Vagina (tissue), 2 donors: ENCODE measurements at regions not wholly inside any gene's neighbourhood (a gene's known extent, or its start where the extent isn't known, plus 50 kb on each side); places are given as distances from the start of the nearest gene placed in this dataset.

Source experiments
- DNase-seq, 2 donors: peaks; one replicate each; pipeline ENCODE4 v3.0.0-alpha.2; 2017; ENCODE audit errors: extremely low spot score in 2 of 2
- H3K27ac ChIP-seq: fragments of 200-600 bp; sonication (generic); one replicate; pipeline ENCODE4 v1.5.1; 2019
- H3K27me3 ChIP-seq: fragments of 200-600 bp; sonication (generic); one replicate; pipeline ENCODE4 v1.5.1; 2019
- H3K36me3 ChIP-seq, 2 donors: fragments of 200-600 bp; sonication (generic); one replicate each; pipeline ENCODE4 v1.5.1; 2017 to 2019
- H3K4me1 ChIP-seq: fragments of 200-600 bp; sonication (generic); one replicate; pipeline ENCODE4 v1.5.1; 2019
- H3K4me3 ChIP-seq, 2 donors: fragments of 200-600 bp; sonication (generic); 1 replicate in 1 of 2; 2 replicates in 1 of 2; pipeline ENCODE4 v1.5.1; 2016 to 2019
- H3K9me3 ChIP-seq: fragments of 200-600 bp; sonication (generic); one replicate; pipeline ENCODE4 v1.5.1; 2019
- POLR2A ChIP-seq, 2 donors: fragments of 450-650 bp; IDR thresholded peaks; one replicate each; pipeline ENCODE4 v1.6.1; 2017; ENCODE audit warnings: antibody characterized with exemption in 2 of 2, mild to moderate bottlenecking in 2 of 2, moderate library complexity in 2 of 2
- POLR2AphosphoS5 ChIP-seq, 2 donors: sonication (generic); formaldehyde crosslinking; IDR thresholded peaks; one replicate each; pipeline ENCODE4 v1.9.0; 2017; ENCODE audit warnings: antibody characterized with exemption in 2 of 2, mild to moderate bottlenecking in 2 of 2, low read depth in 1 of 2; ENCODE audit not compliant: insufficient read depth in 1 of 2
- intact Hi-C: fragments of 100-400 bp; cut with DNase I; formaldehyde crosslinking; loops from one replicate; pipeline ENCODE4 v1.15.1; 2023
- TF ChIP-seq, protein P1 (sequence below), 3 experiments: fragments of 450-650 bp in 2 of 3; fragments of 200-600 bp in 1 of 3; sonication (generic) in 1 of 3; IDR thresholded peaks; one replicate each; pipeline ENCODE4 v1.5.1; 2017 to 2019; ENCODE audit warnings: antibody characterized with exemption in 3 of 3, mild to moderate bottlenecking in 2 of 3, moderate library complexity in 2 of 3

DNA sequence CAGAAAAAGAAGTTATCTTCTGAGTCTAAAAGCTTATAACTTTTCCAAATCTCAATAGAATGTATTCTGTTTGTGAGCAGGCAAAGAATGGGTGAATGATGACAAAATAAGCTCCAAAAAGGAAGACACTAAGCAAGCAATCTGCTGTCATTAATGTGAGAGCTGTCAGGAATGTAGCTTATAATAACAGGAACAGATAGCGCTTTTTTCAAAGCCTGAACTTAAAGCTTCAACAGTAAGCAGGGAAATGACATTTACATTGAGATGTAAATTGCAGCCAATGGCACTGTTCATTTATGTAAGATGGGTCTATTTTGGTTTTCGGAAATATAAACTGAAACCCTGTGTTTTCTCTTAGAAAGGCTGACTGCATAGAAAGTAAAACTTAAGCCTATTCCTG, 1005.9 kb downstream of the PDHA2 start:
- TF ChIP-seq POLR2A (IDR thresholded peaks at IDR 0.05) (no peak), POLR2AphosphoS5 (IDR thresholded peaks at IDR 0.05; ENCODE audit: insufficient read depth in 1 of 2, low read depth in 1 of 2) (no peak)
- TF ChIP-seq, protein P1, sequence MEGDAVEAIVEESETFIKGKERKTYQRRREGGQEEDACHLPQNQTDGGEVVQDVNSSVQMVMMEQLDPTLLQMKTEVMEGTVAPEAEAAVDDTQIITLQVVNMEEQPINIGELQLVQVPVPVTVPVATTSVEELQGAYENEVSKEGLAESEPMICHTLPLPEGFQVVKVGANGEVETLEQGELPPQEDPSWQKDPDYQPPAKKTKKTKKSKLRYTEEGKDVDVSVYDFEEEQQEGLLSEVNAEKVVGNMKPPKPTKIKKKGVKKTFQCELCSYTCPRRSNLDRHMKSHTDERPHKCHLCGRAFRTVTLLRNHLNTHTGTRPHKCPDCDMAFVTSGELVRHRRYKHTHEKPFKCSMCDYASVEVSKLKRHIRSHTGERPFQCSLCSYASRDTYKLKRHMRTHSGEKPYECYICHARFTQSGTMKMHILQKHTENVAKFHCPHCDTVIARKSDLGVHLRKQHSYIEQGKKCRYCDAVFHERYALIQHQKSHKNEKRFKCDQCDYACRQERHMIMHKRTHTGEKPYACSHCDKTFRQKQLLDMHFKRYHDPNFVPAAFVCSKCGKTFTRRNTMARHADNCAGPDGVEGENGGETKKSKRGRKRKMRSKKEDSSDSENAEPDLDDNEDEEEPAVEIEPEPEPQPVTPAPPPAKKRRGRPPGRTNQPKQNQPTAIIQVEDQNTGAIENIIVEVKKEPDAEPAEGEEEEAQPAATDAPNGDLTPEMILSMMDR (IDR thresholded peaks at IDR 0.05) = no peak
- Histone ChIP-seq H3K36me3 (no peaks in the 10 kb centered on the region), H3K4me3 (no peak overlapping the region), H3K27ac (no peak overlapping the region), H3K27me3 (no peaks in the 10 kb centered on the region), H3K9me3 (no peaks in the 10 kb centered on the region), H3K4me1 (no peaks in the 10 kb centered on the region)
- intact Hi-C loops = no loop called here
- DNase-seq = no peak

GRCh38 chr4:96874657-96875056, 1034.8 kb downstream of the PDHA2 start:
- no peaks in the 10 kb centered on the region for H3K27me3 ChIP-seq
- DNase-seq = no peak
- TF ChIP-seq POLR2A (IDR thresholded peaks at IDR 0.05) (no peak), POLR2AphosphoS5 (IDR thresholded peaks at IDR 0.05; ENCODE audit: insufficient read depth in 1 of 2, low read depth in 1 of 2) (no peak)
- TF ChIP-seq, protein P1 (IDR thresholded peaks at IDR 0.05) = no peak
- H3K9me3 ChIP-seq = no peaks in the 10 kb centered on the region
- no peak overlapping the region for H3K4me3 ChIP-seq
- H3K36me3 ChIP-seq = no peaks in the 10 kb centered on the region
- no peaks in the 10 kb centered on the region for H3K4me1 ChIP-seq
- intact Hi-C loops = no loop called here
- no peak overlapping the region for H3K27ac ChIP-seq

GRCh38 chr4:96879527-96879926, 1039.6 kb downstream of the PDHA2 start:
- Histone ChIP-seq H3K27me3 (no peaks in the 10 kb centered on the region), H3K36me3 (no peaks in the 10 kb centered on the region), H3K9me3 (no peaks in the 10 kb centered on the region), H3K4me3 (no peak overlapping the region), H3K27ac (no peak overlapping the region), H3K4me1 (no peaks in the 10 kb centered on the region)
- TF ChIP-seq POLR2A (IDR thresholded peaks at IDR 0.05) (no peak), POLR2AphosphoS5 (IDR thresholded peaks at IDR 0.05; ENCODE audit: insufficient read depth in 1 of 2, low read depth in 1 of 2) (no peak)
- TF ChIP-seq, protein P1 (IDR thresholded peaks at IDR 0.05) = no peak
- intact Hi-C loops = no loop called here
- no peak for DNase-seq

- DNase-seq = no peak
- H3K9me3 ChIP-seq = no peaks in the 10 kb centered on the region
- H3K4me3 ChIP-seq = no peak overlapping the region
- no peaks in the 10 kb centered on the region for H3K4me1 ChIP-seq
- intact Hi-C loops = loop anchor here (5.0 kb wide), 1 partner anchor 399 kb away; no protein-coding TSS in a partner anchor
- no peak overlapping the region for H3K27ac ChIP-seq
- TF ChIP-seq POLR2AphosphoS5 (IDR thresholded peaks at IDR 0.05; ENCODE audit: insufficient read depth in 1 of 2, low read depth in 1 of 2) (no peak), POLR2A (IDR thresholded peaks at IDR 0.05) (no peak)
- TF ChIP-seq, protein P1 (IDR thresholded peaks at IDR 0.05) = no peak
- no peaks in the 10 kb centered on the region for H3K27me3 ChIP-seq
- no peaks in the 10 kb centered on the region for H3K36me3 ChIP-seq
Measured at GRCh38 chr4:96887857-96888256, 1048.0 kb downstream of the PDHA2 start.

DNA sequence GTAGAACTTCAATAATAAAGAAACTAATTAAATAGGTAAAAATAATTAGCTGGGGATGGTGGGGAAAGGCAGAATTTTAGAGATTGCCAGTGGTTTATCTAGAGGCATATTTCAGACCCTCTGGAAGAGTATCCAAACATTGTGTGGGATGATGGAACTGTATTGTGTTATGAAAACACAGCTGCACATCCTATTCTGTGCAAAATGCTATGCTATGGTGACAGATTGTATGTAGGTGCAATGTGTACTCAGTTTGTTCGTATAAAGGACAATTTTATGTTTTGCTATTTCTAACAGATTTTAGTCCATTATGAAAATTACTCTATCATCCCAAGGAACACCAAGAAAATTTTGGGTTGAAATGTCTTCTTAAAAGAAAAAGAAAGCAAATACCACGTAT, 1054.7 kb downstream of the PDHA2 start:
- TF ChIP-seq, protein P1 (IDR thresholded peaks at IDR 0.05) = no peak
- TF ChIP-seq POLR2A (IDR thresholded peaks at IDR 0.05) (no peak), POLR2AphosphoS5 (IDR thresholded peaks at IDR 0.05; ENCODE audit: insufficient read depth in 1 of 2, low read depth in 1 of 2) (no peak)
- Histone ChIP-seq H3K4me1 (no peaks in the 10 kb centered on the region), H3K36me3 (no peaks in the 10 kb centered on the region), H3K9me3 (no peaks in the 10 kb centered on the region), H3K4me3 (no peak overlapping the region), H3K27me3 (no peaks in the 10 kb centered on the region), H3K27ac (no peak overlapping the region)
- intact Hi-C loops = no loop called here
- DNase-seq = no peak
